NCI-H345 treated with DMSO at 0.1 percent for 48 hours (cell line): ENCODE measurements at regions not wholly inside any gene's neighbourhood (a gene's known extent, or its start where the extent isn't known, plus 50 kb on each side); places are given as distances from the start of the nearest gene placed in this dataset.
"Not testable (repeated sequence)": the region's sequence is repeated elsewhere in the genome, so short reads cannot be mapped to it uniquely, and the experiment has no call there.

Experiments used
- DNase-seq: peaks from one replicate; lab custom pipeline; 2025; ENCODE audit not compliant: unreplicated experiment; lab: John Stamatoyannopoulos, UW

- DNase-seq = no peak
Observed at GRCh38 chr4:123624959-123625358, 228.4 kb downstream of the SPRY1 start.

- no peak for DNase-seq
Observed at GRCh38 chr4:123628288-123628687, 231.7 kb downstream of the SPRY1 start.

GRCh38 chr4:123631786-123632692, 235.4 kb downstream of the SPRY1 start:
- DNase-seq = no peak

- no peak for DNase-seq
Observed at GRCh38 chr4:123632693-123633030, 236.1 kb downstream of the SPRY1 start.

GRCh38 chr4:123638834-123639233, 242.2 kb downstream of the SPRY1 start:
- DNase-seq = no peak

GRCh38 chr4:123640271-123640670, 243.7 kb downstream of the SPRY1 start:
- DNase-seq = no peak

- no peak for DNase-seq
Observed at GRCh38 chr4:123640824-123641223, 244.2 kb downstream of the SPRY1 start.

GRCh38 chr4:123643691-123644090, 247.1 kb downstream of the SPRY1 start:
- DNase-seq = no peak

- DNase-seq = no peak
Observed at GRCh38 chr4:123649250-123649644, 252.7 kb downstream of the SPRY1 start.

GRCh38 chr4:123649645-123650391, 253.2 kb downstream of the SPRY1 start:
- DNase-seq = peak; percentile 58

GRCh38 chr4:123651066-123651465, 254.5 kb downstream of the SPRY1 start:
- no peak for DNase-seq

GRCh38 chr4:123651536-123652180, 255.1 kb downstream of the SPRY1 start:
- DNase-seq = no peak

GRCh38 chr4:123652476-123652875, 255.9 kb downstream of the SPRY1 start:
- DNase-seq = no peak

GRCh38 chr4:123653236-123653635, 256.6 kb downstream of the SPRY1 start:
- no peak for DNase-seq

- not testable (repeated sequence) for DNase-seq
Observed at GRCh38 chr4:123656746-123657294, 260.2 kb downstream of the SPRY1 start.

- not testable (repeated sequence) for DNase-seq
Observed at GRCh38 chr4:123657606-123658005, 261.0 kb downstream of the SPRY1 start.

GRCh38 chr4:123659262-123659661, 262.7 kb downstream of the SPRY1 start:
- no peak for DNase-seq

- no peak for DNase-seq
Observed at GRCh38 chr4:123659730-123660129, 263.1 kb downstream of the SPRY1 start.

- no peak for DNase-seq
Observed at GRCh38 chr4:123661080-123661737, 264.6 kb downstream of the SPRY1 start.

GRCh38 chr4:123662827-123663226, 266.2 kb downstream of the SPRY1 start:
- DNase-seq = no peak

- no peak for DNase-seq
Observed at GRCh38 chr4:123666486-123666885, 269.9 kb downstream of the SPRY1 start.
